Adrenal gland (tissue), 5 donors: ENCODE measurements at regions not wholly inside any gene's neighbourhood (a gene's known extent, or its start where the extent isn't known, plus 50 kb on each side); places are given as distances from the start of the nearest gene placed in this dataset.

Source experiments
- CTCF ChIP-seq, 6 experiments: fragments of 450-650 bp in 4 of 6; fragments of 200-600 bp in 2 of 6; sonication (generic) in 1 of 6; IDR thresholded peaks; 1 replicate in 5 of 6; 2 replicates in 1 of 6; pipeline versions ENCODE4 v1.5.1 to v1.8.0; 2016 to 2021; ENCODE audit warnings: antibody characterized with exemption in 6 of 6, mild to moderate bottlenecking in 2 of 6, moderate library complexity in 1 of 6
- POLR2A ChIP-seq, 2 donors: fragments of 450-650 bp; IDR thresholded peaks; one replicate each; pipeline ENCODE4 v1.6.1; 2017; ENCODE audit warnings: antibody characterized with exemption in 2 of 2, mild to moderate bottlenecking in 2 of 2, moderate library complexity in 1 of 2
- donor health status: DM: no; HTN: no; CAD: no.

GRCh38 chr11:126132319-126132718 lies 69.7 kb upstream of the CDON start:
- TF ChIP-seq CTCF (IDR thresholded peaks at IDR 0.05) (no peak), POLR2A (IDR thresholded peaks at IDR 0.05) (no peak)
